IPS DF 4.7 (cell line): ENCODE measurements at regions not wholly inside any gene's neighbourhood (a gene's known extent, or its start where the extent isn't known, plus 50 kb on each side); places are given as distances from the start of the nearest gene placed in this dataset.
"Not testable (repeated sequence)": the region's sequence is repeated elsewhere in the genome, so short reads cannot be mapped to it uniquely, and the experiment has no call there.

ENCODE experiments used
- DNase-seq: peaks from one replicate; pipeline ENCODE4 v3.0.0-alpha.2; 2013; ENCODE audit warnings: low spot score; ENCODE audit errors: extremely low read depth

DNA sequence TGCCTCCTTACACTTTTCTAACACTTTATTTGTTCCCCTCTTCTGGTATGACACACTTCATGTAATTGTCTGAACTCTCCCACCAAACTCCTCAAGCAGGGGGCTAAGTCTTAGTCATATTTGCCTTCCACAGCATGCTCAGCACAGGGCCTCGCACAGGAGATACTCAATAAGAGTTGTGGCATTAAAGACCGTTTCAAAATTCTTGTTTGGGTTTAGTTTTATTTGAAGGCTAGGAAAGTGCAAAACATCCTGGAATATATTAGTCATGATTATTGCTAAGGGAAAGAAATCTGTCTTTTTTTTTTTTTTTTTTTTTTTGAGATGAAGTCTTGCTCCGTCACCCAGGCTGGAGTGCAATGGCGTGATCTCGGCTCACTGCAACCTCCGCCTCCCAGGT is 137.6 kb upstream of the ECI2 start:
- DNase-seq: no peak

GRCh38 chr6:4271761-4272470 is 136.5 kb upstream of the ECI2 start:
- DNase-seq: no peak

GRCh38 chr6:4270776-4271175 is 135.4 kb upstream of the ECI2 start:
- no peak for DNase-seq

- DNase-seq: no peak
Observed at GRCh38 chr6:4270001-4270400, 134.6 kb upstream of the ECI2 start.

- DNase-seq: no peak
Observed at GRCh38 chr6:4268171-4268570, 132.8 kb upstream of the ECI2 start.

DNA sequence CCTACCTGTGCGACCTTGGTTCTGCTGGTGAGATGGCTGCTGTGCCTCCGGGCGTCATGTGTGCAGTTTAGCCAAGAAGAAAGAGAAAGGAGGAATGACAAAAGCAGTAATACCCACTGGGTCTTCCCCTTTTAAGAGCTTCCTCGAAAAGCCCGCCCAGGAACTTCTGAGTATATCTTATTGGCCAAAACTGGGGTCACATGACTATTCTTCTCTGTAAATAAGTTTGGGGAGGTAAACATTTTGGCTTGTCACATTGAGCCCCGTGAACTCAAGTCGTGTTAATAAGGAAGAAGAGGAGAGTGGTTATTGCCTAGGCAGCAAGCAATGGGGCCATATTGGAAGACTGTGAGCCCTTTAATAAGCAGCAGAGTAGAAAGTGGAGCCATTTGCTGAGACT is 130.4 kb upstream of the ECI2 start:
- no peak for DNase-seq

DNA sequence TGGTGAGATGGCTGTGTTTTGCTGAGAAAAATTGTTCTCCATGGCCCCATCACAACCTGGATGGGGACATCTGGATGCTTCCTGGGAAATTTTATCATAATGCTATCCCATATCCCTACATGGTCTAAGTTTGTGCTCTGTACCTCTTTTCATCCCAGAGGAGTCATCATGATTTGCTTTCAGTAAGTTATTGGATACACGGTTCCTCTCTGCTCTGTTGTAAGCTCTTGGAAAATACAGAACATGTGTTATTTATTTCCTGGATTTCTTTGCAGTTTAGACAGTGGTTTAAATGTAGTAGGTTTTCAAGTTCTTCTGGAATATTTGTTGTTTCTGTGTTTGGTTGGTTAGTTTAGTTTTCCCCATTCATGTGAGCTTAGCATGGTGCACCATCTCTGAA is 129.2 kb upstream of the ECI2 start:
- DNase-seq: no peak

- no peak for DNase-seq
Observed at GRCh38 chr6:4264081-4264480, 128.7 kb upstream of the ECI2 start.

- no peak for DNase-seq
Observed at GRCh38 chr6:4262526-4262925, 127.2 kb upstream of the ECI2 start.

GRCh38 chr6:4259391-4259790 is 124.0 kb upstream of the ECI2 start:
- DNase-seq: no peak

- DNase-seq: no peak
Observed at GRCh38 chr6:4258733-4259132, 123.4 kb upstream of the ECI2 start.

DNA sequence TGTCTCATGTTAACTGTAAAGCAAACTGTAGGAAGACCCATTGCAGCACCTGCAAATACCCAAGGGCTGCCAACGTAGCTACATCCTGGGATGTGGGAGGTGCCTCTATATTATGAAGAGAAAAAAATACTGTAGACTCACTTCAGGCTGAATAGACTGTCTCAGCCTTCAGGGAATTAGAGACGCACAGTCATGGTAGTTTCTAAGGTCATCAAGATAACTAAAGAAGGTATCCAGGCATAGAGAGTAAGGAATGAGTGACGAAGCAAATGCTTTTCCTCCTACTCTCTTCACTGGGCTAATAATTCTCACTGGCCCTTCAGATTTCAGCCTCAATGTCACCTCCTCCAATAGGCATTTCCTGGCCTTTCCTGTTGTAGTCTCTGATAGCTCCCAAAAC is 121.6 kb upstream of the ECI2 start:
- no peak for DNase-seq

GRCh38 chr6:4253604-4254231 is 118.3 kb upstream of the ECI2 start:
- DNase-seq: no peak

GRCh38 chr6:4252445-4252844 is 117.1 kb upstream of the ECI2 start:
- DNase-seq: not testable (repeated sequence)

DNA sequence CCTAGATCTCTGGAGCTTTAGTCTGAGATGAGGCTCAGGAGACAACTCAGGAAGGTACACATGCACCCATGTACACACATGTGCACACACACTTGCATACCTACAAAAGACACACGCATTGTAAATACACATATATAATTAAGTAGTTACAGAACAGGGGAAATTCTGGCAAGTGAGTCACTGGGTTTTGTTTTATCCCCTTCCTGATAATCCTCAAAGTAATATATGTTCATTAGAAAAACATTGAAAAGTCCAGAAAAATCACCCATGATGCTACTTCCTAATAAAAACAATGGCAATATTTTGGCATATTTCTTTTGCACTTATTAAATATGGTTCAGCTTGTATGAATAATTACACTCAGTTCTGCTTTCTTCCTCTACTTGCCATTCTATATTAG is 115.3 kb upstream of the ECI2 start:
- no peak for DNase-seq

DNA sequence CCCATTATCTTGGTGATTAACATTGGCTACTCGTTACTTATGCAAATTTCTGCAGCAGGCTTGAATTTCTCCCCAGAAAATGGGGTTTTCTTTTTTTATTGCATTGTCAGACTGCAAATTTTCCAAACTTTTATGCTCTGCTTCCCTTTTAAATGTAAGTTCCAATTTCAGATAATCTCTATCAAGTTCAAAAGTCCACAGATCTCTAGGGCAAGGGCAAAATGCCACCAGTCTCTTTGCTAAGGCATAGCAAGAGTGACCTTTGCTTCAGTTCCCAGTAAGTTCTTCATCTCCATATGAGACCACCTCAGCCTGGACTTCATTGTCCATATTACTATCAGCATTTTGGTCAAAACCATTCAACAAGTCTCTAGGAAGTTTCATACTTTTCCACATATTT is 108.5 kb upstream of the ECI2 start:
- DNase-seq: not testable (repeated sequence)

DNA sequence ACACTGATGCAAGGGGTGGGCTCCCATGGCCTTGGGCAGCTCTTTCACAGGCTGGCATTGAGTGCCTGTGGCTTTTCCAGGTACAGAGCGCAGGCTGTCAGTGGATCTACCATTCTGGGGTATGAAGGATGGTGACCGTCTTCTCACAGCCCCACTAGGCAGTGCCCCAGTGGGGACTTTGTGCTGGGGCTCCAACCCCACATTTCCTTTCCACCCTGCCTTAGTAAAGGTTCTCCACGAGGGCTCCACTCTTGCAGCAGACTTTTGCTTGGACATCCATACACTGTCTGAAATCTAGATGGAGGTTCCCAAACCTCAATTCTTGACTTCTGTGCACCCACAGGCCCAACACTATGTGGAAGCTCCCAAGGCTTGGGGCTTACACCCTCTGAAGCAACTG is 107.9 kb upstream of the ECI2 start:
- no peak for DNase-seq

- DNase-seq: no peak
Observed at GRCh38 chr6:4242601-4243000, 107.2 kb upstream of the ECI2 start.

- no peak for DNase-seq
Observed at GRCh38 chr6:4240148-4240547, 104.8 kb upstream of the ECI2 start.

- DNase-seq: no peak
Observed at GRCh38 chr6:4225161-4225872, 89.9 kb upstream of the ECI2 start.

DNA sequence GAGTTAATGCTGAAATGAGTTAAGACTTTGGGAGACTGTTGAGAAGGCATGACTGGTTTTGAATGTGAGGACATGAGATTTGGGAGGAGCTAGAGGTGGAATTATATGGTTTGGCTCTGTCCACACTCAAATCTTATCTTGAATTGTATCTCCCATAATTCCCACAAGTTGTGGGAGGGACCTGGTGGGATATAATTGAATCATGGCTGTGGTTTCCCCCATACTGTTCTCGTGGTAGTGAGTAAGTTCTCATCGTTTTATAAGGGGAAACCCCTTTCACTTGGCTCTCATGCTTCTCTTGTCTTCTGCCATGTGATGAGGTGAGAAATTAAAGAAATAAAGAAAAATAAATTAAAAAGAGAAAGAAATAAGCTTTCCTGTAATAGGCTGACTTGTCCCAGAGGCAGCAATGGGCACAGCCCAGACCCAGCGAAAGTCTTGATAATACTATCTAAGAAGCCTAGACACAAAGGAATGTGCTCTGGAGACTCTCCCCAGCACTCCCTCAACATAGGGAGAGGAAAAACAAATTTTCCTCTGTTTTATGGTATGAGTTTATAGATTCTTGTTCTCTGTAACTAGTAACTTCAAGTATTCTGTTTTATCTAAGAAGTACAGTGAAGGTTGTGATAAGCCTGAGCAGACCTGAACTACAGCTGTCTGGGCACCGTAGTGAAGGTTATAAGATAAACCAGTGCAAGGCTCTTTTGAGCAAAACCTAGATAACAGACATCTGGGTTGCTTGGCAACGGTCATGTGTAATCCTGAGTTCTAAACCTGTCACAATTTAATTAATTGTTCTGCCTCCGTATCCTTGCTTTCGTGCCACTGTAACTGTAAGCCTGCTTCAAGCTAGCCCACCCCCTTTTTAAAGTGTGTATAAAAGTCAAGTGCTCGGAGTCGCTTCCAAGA is 88.9 kb upstream of the ECI2 start:
- DNase-seq: no peak

- no peak for DNase-seq
Observed at GRCh38 chr6:4220558-4220957, 85.2 kb upstream of the ECI2 start.
